CD4-positive, alpha-beta T cell treated with Interleukin-10 for 1 hour (primary cell): ENCODE measurements at regions not wholly inside any gene's neighbourhood (a gene's known extent, or its start where the extent isn't known, plus 50 kb on each side); places are given as distances from the start of the nearest gene placed in this dataset.
"Not testable (repeated sequence)": the region's sequence is repeated elsewhere in the genome, so short reads cannot be mapped to it uniquely, and the experiment has no call there.

Experiments
- DNase-seq: peaks from one replicate; pipeline ENCODE4 v3.0.0-alpha.2; 2020

DNA sequence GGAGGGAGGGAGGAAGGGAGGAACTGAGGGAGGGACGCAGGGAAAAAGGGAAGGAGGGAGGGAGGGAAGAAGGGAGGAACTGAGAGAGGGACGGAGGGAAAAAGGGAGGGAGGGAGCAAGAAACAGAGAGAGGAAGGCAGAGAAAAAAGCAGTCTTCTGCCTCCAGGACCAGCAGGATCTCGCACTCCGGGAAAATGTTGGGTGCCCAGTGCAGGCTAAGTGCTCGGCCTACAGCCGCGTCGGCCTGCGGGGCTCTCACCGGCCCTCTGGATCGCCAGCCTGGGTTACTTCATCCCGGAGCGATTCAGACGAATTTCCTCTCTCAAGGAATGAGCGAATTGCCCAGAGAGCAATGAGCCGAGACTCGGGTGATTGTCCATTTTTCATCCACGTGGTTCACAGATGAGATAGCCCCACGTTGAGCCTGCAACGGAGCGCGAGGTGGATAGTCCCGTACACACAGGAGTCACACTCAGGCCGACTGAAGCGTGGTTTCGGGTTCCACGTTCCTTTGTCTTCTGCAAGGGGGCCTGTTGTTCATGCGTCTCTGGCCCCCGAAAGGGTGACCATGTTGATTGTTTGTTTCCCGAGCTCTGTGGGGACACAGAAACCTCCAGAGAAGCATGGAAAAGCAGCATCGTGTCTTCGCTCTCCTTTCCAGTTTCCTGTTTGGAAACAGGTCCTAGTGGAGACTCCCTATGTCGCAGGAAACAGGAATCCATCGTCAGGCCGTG lies 1937.1 kb upstream of the DEFB115 start:
- not testable (repeated sequence) for DNase-seq

DNA sequence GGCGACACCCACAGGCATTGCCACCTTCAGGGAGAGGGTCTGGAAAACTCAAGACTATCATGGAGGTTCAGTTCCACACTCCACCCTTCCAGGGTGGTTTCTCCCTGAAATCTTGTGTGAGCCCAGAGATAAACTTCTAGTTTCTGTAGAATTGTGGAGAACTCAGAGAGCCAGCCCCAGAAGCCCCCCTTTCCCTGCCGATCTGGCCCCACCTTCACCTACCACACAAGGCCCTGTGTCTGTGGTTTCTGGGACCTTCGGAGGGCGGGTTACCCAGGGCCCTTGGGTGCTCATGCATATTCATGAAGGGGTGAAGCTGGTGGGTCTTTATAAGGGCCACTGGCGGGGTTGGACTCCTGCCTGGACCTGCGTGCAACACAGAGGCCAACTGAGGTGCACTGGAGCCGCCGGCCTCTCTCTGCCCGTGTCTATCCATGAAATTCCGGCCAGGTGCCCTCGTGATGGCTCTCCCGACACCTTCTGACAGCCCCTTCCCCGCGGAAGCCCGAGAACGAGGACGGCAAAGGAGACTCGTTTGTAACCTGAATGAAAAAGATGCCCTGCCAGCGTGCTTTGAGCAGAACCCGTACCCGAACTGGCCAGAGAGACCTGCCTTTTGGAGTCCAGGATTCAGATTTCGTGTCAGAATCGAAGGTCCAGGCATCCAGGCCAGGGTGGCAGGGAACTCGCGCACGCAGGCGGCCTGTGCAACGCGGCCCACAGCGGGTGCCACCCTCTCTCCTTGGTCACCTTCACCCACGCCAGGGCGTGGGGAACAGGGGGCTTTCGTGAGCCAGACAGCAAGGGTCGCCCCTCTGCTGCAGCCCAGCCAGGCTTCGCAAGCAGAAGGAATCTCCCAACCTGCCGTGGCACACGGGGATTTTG lies 1933.6 kb upstream of the DEFB115 start:
- not testable (repeated sequence) for DNase-seq

DNA sequence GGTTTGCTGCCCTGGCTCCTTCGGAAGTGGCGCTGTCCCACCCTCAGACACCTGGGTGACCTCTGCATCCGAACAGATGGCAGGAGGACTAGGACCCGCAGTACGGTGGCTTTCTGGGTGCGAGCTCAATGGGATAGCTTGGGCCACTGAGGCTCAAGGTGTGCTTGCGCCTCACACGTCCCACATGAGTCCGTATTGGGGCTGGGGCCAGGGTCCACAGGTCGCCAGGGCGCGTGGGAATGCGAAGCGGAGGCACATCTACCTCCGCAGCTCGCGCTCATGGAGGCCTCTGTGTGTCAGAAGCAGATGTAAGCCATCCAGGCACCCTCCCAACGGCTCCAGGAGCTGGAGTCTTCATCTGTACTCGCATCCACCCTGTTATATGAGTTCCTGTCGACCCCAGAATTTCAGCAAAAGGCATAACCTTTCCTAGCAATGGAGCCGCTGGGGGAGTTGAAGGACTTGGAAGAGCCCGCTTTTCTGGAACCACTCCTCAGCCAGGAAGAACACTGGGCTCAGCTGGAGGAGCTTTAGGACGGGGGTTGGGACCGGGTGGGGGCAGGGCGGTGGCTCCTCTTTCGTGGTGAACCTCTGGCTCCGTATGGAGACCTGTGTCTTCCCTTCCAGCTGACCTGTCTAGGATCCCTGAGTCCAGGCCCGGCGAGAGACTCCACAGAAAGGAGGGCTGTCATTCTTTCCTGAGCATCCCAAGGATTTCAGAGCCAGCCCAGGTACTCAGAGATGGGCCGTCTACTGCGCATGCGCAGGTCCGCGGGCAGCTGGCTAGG lies 1932.8 kb upstream of the DEFB115 start:
- DNase-seq: not testable (repeated sequence)

DNA sequence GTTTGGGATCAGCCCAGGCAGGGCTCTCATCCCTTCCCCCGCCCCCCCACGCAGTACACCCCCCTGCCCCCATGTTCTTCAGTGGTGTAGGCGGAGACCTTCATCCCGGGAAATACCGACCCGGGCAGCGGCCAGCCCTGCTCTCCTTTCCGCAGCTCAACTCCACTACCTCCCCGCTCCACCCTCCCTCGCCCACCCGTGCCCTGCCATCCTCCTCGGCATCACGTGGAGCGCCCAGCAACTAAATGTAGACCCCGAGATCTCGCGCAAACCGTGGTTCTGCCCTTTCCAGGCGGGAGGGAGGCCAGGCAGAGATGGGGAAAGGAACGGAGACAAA lies 1932.2 kb upstream of the DEFB115 start:
- DNase-seq: no peak

DNA sequence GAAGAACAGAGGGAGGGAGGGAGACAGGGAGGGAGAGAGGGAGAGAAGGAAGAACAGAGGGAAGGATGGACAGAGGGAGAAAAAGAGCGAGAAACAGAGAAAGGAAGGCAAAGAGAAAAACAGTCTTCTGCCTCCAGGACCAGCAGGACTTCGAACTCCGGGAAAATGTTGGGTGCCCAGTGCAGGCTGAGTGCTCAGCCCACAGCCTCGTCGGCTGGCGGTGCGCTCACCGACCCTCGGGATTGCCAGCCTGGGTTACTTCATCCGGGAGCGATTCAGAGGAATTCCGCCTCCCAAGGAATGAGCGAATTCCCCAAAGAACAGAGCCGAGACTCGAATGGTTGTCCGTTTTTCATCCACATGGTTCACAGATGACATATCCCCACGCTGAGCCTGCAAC lies 1931.7 kb upstream of the DEFB115 start:
- not testable (repeated sequence) for DNase-seq

DNA sequence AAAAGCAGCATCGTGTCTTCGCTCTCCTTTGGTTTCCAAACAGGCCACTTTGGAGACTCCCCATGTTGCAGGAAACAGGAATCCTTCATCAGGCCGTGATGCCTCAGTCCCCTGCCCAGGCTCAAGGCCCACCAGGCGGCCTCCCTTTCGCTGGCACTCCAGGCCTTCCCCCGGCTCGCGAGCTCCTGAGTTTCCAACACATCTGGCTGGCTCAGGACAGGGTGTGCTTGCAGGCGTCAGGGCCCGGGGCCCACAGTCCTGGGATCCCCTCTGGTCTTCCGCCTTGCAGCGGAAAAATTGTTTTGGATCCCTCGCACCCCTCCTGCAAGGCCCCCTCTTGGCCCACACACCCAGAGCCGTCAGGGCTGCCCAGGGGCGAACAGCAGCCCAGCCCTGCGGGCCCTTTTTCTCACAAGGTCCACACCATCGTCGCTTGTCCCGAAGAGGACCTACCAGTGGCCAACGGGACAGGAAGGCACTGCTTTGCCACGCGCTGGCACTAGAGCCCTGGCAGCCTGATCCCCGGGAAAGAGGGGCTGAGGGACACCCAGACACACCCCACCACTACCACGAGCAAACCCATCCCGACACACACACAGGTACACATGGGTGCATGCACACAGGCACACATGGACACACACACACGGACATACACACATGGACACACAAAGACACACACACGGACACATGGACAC lies 1930.9 kb upstream of the DEFB115 start:
- no peak for DNase-seq

DNA sequence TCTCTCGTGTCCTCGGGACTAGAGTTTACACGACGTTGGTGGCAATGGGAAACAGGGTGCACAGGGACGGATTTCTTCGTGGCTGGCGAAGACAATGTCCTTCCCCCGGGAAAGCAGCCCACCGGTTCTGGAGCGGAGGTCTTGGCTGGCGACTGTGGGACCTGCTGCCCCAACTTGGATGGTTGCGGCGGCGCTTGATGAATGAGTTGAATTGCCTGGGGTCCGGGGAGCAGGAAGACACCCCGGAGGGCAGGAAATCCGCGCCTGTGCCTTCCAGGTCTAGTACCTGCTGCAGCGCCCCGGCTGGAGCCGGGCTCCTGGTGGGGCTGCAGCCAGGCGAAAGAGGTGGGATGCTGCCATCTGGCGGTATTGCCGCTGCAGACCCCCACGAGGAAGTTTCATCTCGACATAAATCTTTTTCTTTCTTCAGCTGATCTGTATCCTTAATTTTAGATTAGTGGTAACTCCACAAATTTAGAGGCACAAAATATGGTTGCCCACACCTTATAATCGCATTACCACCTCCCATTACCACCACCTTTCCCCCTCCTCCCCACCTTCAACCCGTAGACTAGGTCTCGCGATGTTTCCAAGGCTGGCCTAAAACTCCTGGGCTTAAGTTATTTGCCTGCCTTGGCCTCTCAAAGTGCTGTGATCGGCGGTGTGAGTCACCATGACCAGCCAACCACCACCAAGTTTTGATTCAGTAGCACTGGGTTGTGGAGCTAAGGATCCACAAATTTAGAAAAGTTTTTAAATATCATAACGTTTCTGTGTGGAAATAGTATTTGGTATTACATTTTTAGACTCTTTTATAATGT lies 1929.7 kb upstream of the DEFB115 start:
- peak; percentile 36 for DNase-seq

DNA sequence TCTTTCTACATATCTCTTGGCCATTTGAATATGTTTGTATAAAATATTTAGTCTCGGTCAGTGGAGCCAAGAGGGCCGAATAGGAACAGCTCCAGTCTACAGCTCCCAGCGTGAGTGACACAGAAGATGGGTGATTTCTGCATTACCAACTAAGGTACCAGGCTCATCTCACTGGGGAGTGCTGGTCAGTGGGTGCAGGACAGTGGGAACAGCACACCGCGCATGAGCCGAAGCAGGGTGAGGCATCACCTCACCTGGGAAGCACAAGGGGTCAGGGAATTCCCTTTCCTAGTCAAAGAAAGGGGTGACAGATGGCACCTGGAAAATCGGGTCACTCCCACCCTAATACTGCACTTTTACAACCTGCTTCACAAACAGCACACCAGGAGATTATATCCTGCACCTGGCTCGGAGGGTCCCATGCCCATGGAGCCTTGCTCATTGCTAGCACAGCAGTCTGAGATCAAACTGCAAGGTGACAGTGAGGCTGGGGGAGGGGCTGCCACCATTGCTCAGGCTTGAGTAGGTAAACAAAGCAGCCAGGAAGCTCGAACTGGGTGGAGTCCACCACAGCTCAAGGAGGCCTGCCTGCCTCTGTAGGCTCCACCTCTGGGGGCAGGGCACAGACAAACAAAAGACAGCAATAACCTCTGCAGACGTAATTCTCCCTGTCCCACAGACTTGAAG lies 1926.9 kb upstream of the DEFB115 start:
- not testable (repeated sequence) for DNase-seq

DNA sequence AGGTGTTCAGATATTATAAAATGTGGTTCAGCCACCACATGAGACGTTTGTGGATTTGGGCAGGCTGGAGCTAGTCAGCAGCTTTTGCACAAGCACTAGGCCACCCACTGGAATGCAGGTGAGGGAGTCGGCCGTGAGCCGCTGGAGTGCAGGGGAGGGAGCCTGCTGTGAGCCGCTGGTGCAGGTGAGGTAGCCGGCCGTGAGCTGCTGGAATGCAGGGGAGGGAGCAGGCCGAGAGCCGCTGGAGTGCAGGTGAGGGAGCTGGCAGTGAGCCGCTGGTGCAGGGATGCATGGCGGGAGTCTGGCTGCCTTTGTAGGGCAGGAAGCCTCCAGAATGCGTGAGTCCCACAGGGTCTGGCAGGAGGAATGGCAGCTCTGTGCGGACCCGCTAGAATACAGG lies 1907.6 kb upstream of the DEFB115 start:
- no peak for DNase-seq

DNA sequence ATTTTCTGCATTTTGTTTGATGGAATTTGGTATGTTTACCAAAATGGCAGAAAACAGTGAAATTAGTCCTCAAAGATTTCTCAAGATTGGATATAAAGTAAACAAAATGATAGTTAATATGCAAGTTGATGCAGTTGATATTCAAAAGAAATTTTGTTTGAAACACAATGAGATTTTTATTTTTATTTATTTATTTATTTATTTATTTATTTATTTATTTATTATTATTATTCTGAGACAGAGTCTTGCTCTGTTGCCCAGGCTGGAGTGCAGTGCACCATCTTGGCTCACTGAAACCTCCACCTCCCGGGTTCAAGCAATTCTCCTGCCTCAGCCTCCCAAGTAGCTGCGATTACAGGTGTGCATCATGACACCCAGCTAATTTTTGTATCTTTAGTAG lies 1881.5 kb upstream of the DEFB115 start:
- DNase-seq: not testable (repeated sequence)

DNA sequence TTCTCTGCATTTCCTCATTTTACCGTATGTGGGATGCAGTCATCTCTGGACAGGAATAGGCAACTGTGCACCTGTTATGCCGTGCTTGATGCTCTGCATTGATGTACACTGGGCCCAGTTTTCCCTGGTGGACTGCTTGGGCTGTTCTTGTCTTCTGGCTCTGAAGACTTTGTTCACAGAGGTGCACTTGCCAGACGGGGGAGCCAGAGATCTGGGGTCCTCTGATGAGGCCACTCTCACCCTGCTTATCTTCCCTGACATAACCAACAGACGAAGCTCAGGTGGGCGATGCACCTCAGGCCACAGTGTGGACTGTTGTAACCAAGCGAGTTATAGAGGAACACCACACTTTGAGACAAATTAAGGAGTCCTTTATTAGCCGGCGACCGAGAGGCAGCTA lies 1864.6 kb upstream of the DEFB115 start:
- DNase-seq: not testable (repeated sequence)

DNA sequence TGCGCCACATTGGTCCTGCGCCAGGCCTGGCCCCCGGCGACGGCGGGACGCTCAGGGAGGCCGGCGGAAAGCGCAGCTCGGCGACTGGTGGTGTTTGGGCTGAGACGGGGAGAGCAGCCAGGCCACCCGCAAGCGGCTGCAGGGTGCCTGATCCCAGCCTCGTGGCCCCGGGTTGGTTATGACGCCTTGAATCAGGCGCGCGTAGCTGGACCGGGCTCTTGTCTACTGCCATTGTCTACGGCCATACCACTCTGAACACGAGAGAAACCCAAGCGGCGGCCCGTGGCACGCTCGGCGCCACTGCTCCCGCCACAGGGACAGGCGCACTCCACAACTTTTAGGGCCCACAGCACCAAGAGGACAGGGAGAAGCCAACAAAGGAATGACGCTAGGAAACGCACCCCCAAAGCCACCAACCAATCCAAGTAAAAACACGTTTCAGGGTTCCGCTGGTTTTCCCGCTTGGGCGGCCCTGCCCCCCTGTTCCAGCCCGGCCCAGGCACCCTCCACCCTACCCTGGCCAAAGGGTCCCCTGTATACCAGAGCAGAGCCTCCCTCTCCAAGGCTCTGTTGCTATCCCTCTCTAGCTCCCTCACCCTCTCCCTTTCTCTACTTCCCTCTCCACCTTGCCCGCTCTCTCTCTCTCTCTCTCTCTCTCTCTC lies 1849.3 kb upstream of the DEFB115 start:
- no peak for DNase-seq

DNA sequence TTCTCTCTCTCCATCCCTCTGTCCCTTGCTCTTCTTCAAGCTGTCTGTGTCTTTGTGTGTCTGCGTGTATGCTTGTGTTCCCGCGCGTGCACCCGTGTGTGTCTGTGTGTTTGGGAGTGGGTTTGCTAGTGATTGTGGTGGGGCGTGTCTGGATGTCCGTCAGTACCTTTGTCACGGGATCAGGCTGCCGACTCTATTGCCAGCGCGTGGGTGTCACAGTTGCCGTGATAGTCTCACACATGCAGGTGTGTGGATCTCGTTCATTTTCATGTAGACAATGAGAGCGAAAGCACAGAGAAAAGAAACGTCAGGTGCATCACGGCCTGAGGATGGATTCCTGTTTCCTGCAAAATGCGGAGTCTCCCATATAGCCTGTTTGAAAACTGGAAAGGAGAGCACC lies 1848.8 kb upstream of the DEFB115 start:
- not testable (repeated sequence) for DNase-seq

DNA sequence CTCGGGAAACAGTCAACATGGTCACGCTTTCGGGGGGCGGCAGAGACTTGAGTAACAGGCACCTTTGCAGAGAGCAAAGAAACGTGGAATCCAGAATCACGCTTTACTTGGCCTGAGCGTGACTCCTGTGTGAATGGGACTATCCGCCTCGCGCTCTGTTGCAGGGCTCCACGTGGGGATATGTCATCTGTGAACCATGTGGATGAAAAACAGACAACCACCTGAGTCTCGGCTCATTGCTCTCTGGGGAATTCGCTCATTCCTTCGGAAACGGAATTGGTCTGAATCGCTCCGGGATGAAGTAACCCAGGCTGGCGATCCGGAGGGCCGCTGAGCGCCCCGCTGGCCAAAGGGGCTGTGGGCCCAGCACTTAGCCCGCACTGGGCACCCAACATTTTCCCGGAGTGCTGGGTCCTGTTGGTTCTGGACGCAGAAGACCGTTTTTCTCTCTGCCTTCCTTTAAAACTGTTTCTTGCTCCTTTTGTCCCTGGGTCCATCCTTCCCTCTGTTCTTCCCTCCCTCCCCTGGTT lies 1848.2 kb upstream of the DEFB115 start:
- not testable (repeated sequence) for DNase-seq

DNA sequence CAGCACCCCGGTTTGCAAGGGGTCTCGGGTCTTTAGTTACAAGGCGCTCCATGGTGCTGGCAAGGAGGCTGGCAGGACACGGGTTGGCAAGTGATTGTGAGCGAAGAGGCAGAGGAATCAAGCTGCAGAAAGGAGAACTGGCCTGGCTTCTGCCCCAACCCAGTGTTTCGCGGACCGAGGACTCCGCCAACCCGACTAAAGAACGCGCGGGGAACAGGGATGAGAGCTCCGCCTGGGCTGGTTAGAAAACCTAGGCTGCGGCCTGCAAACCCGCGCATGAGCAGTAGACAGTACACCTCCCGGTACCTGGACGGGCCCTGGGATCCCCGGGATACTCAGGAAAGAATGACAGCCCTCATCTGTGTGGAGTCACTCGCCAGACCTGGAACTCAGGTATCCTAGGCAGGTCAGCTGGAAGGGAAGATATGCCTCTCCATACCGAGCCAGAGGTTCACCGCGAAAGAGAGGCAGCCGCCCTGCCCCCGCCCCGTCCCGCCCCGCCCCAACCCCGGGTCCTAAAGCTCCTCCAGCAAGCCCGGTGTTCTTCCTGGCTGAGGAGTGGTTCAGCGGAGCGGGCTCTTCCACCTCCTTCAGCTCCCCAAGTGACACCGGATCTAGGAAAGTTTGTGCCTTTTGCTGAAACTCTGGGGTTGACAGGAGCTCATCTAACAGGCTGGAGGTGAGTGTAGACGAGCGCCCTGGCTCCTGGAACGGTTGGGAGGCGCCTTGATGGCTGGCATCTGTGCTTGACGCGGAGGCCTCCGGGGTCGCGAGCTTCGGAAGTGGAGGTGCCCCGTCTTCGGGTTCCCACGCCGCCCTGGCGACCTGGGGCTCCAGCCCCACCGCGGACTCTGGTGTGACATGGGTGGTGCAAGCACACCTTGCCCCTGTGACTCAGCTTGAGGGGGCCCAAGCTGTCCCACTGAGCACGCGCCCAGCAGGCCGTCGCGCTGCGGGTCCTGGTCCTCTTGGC lies 1847.3 kb upstream of the DEFB115 start:
- DNase-seq: no peak

DNA sequence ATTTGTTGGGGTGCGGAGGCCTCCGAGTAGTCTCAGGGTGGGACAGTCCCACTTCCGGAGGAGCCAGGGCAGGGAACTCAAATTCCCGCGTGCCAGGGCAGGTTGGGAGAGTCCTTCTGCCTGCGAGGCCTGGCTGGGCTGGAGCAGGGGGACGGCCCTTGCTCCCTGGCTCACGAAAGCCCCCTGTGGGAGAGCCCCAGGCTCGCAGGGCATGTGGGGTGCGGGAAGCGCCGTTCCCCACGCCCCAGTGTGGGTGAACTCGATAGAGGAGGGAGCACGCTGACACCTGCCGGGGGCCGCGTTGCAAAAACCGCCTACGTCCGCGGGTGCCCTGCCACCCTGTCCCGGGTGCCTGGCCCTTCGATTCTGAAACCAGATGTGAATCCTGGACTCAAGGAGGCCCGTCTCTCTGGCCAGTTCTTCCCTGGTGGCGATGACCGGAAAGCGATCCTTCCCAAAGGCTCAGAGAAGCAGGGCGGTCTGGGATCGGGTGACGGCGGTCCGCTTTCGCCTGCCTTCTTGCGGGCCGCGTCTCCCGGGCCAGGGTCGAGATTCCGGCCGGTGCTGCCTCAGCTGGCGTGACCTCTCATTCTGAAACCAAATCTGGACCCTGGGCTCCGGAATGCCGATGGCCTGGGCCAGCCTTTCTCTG lies 1846.5 kb upstream of the DEFB115 start:
- no peak for DNase-seq

DNA sequence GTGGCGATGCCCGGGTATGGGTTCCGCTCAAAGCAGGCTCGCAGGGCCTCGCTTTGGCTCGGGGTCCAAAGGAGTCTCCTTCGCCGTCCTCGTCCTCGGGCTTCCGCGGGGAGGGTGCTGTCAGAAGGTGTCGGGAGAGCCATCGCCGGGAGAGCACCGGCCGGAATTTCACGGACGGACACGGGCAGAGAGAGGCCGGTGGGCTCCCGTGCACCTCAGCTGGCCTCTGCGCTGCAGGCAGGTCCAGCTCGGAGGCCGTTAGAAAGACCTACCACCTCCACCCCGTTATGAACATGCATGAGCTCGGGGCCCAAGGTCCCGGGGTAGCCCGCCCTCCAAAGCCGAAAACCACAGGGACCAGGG lies 1846.0 kb upstream of the DEFB115 start:
- DNase-seq: not testable (repeated sequence)

DNA sequence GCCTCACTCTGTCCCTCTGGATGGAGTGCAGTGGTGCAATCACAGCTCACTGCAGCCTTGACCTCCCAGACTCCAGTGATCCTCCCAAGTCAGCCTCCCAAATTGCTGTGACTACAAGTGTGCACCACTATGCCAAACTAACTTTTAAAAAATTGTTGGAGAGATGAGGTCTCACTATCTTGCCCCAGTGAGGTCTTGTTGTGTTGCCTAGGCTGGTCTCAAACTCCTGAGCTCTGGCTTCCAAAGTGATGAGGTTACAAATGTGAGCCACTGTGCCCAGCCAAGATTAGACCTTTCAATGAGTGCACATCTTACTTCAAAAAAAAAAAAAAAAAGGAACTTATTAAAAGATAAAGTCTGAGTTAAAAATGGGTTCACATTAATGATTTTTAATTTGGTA lies 1838.1 kb upstream of the DEFB115 start:
- DNase-seq: no peak
